Mucosa of rectum (tissue), 2 donors: ENCODE measurements at regions not wholly inside any gene's neighbourhood (a gene's known extent, or its start where the extent isn't known, plus 50 kb on each side); places are given as distances from the start of the nearest gene placed in this dataset.

ENCODE experiments used
- H3K27ac ChIP-seq, 2 donors: one replicate each; pipeline ENCODE4 v1.7.0; 2013; ENCODE audit warnings: inconsistent platforms in 2 of 2, low read depth in 2 of 2, low read length in 2 of 2
- H3K27me3 ChIP-seq, 2 donors: one replicate each; pipeline ENCODE4 v1.7.0; 2013; ENCODE audit warnings: low read length in 2 of 2; ENCODE audit not compliant: control insufficient read depth in 2 of 2, insufficient read depth in 2 of 2
- H3K36me3 ChIP-seq, 2 donors: one replicate each; pipeline ENCODE4 v1.7.0; 2013; ENCODE audit warnings: low read length in 2 of 2; ENCODE audit not compliant: control insufficient read depth in 2 of 2, insufficient read depth in 2 of 2
- H3K4me1 ChIP-seq, 2 donors: one replicate each; pipeline ENCODE4 v1.7.0; 2013; ENCODE audit warnings: low read length in 2 of 2, mild to moderate bottlenecking in 1 of 2; ENCODE audit not compliant: control insufficient read depth in 2 of 2, insufficient read depth in 2 of 2
- H3K4me3 ChIP-seq, 2 donors: one replicate each; pipeline ENCODE4 v1.7.0; 2013; ENCODE audit warnings: low read length in 2 of 2
- H3K9ac ChIP-seq, 2 donors: one replicate each; pipeline ENCODE4 v1.7.0; 2013; ENCODE audit warnings: low read length in 2 of 2, low read depth in 1 of 2, mild to moderate bottlenecking in 1 of 2
- H3K9me3 ChIP-seq, 2 donors: one replicate each; pipeline ENCODE4 v1.7.0; 2013; ENCODE audit warnings: low read length in 2 of 2; ENCODE audit not compliant: control insufficient read depth in 2 of 2
- donor health status: healthy.
- donor health status: Normal muscosa, but diverticular disease.

DNA sequence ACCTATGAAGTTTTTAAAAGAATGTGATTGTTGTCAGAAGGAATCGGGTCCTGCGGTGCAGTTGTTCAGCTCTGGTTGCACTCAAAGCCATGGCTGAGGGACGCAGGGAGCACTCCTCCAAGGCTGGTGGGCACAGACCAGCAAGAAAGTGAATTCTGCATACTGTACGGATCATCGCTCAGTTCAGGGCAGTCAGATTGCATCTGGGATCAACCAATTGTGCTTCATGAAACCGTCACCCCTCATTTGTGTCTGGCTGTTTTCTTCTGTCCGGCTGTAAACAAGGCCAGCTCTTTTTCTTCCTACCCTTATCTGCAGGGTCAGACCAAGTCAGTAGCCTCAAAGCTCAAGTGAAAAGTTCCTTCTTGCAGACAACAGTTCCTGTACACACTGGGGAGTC lies 478.3 kb downstream of the TFAP2A start:
- no peaks in the 10 kb centered on the region for H3K9me3 ChIP-seq
- no peak overlapping the region for H3K27ac ChIP-seq
- H3K9ac ChIP-seq = no peak overlapping the region
- H3K4me1 ChIP-seq = no peaks in the 10 kb centered on the region
- no peaks in the 10 kb centered on the region for H3K36me3 ChIP-seq
- H3K4me3 ChIP-seq = no peak overlapping the region
- no peaks in the 10 kb centered on the region for H3K27me3 ChIP-seq

DNA sequence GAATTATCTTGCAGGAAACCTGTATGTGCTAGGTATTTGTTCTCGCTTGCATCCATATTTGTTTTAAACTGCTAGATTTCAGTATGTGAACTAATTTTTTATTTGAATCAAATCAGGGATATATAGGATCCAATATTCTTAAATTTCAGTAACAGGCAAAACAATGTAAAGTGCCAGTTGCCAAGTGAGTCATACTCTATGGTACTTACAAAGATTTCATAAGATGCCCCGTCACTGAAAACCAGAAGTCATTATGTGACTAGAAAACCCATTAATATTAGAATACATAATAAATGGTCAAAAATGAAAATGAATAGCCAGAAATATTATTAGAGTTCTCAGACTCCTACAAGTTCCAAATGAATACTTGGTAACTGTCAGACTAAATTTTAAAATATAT lies 481.2 kb downstream of the TFAP2A start:
- Histone ChIP-seq H3K4me3 (no peak overlapping the region), H3K27me3 (no peaks in the 10 kb centered on the region), H3K4me1 (no peaks in the 10 kb centered on the region), H3K9ac (no peak overlapping the region), H3K36me3 (no peaks in the 10 kb centered on the region), H3K27ac (no peak overlapping the region), H3K9me3 (no peaks in the 10 kb centered on the region)

DNA sequence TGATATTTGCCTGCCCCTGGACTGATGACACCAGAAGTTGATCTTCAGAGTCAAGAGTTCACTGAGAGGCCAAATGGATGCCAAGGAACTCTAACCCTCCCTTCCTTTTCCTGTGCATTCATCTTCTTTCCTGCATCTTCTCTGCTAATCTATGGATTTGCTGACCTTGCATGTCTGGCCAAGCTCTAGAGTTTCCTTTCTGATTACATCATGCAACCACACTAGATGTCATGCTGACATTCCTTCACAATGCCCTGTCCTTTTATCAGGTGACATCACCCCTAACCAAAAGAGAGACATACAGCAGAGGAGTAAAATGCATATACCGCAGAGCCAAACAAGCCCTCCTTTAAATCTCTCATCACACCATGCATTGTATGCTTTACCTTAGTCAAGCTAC lies 487.6 kb downstream of the TFAP2A start:
- peaks cover 0 to 3% of the 10 kb centered on the region in 2 donors for H3K9me3 ChIP-seq
- no peaks in the 10 kb centered on the region for H3K4me1 ChIP-seq
- no peaks in the 10 kb centered on the region for H3K36me3 ChIP-seq
- no peak overlapping the region for H3K27ac ChIP-seq
- H3K4me3 ChIP-seq = no peak overlapping the region
- no peaks in the 10 kb centered on the region for H3K27me3 ChIP-seq
- no peak overlapping the region for H3K9ac ChIP-seq

DNA sequence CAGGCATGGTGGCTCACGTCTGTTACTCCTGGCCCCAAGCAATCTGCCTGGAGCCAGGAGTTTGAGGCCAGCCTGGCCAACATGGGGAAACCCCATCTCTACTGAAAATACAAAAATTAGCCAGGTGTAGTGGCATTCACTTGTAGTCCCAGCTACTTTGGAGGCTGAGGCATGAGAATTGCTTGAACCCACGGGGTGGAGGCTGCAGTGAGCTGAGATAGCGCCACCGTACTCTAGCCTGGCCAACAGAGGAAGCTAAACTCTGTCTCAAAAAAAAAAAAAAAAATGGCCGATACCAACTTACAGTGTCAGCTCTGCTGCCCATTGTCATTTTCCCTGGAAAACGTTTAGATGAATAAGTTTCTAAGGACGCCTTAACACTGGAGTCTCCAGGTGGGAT lies 489.9 kb downstream of the TFAP2A start:
- no peaks in the 10 kb centered on the region for H3K27me3 ChIP-seq
- no peak overlapping the region for H3K27ac ChIP-seq
- H3K4me3 ChIP-seq = no peak overlapping the region
- H3K9me3 ChIP-seq = peaks cover 0 to 3% of the 10 kb centered on the region in 2 donors
- no peak overlapping the region for H3K9ac ChIP-seq
- H3K4me1 ChIP-seq = no peaks in the 10 kb centered on the region
- H3K36me3 ChIP-seq = no peaks in the 10 kb centered on the region

DNA sequence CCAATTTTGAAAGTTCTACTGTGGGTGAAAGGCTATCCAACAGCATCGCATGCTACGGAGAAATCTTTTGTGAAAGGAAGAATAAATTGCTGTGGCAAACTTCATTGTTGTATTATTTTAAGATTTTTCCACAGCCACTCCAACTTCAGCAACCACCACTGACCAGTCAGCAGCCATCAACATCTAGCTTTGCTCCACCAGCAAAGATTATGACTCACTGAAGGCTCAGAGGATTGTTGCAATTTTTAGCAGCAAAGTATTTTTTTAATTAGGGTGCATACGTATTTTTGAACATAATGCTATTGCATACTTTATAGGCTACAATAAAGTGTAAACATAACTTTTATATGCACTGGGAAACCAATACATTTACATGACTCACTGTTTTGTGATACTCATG lies 493.5 kb downstream of the TFAP2A start:
- Histone ChIP-seq H3K9ac (no peak overlapping the region), H3K27ac (no peak overlapping the region), H3K9me3 (no peaks in the 10 kb centered on the region), H3K36me3 (no peaks in the 10 kb centered on the region), H3K4me3 (no peak overlapping the region), H3K27me3 (no peaks in the 10 kb centered on the region), H3K4me1 (no peaks in the 10 kb centered on the region)

DNA sequence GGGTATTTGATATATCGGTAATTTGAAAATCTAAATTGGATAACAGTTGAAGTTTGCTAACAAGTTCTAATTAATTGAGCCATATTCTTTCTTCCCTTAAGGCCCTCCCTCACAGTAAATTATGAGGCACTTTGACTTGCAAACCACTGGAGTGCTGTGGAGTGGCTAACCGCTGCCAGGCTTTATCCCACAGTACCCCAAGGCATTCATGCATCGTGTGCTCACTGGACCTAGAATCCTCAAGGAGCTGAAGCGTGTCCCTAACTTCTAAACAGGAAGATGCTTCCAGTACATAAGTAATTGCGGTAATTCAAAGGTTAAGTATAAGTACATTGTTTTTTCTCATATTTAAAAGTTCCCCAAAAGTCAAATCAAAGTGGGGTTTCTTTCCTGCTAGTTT lies 499.9 kb downstream of the TFAP2A start:
- Histone ChIP-seq H3K4me1 (no peaks in the 10 kb centered on the region), H3K9ac (no peak overlapping the region), H3K27ac (no peak overlapping the region), H3K36me3 (no peaks in the 10 kb centered on the region), H3K9me3 (no peaks in the 10 kb centered on the region), H3K4me3 (no peak overlapping the region), H3K27me3 (no peaks in the 10 kb centered on the region)

DNA sequence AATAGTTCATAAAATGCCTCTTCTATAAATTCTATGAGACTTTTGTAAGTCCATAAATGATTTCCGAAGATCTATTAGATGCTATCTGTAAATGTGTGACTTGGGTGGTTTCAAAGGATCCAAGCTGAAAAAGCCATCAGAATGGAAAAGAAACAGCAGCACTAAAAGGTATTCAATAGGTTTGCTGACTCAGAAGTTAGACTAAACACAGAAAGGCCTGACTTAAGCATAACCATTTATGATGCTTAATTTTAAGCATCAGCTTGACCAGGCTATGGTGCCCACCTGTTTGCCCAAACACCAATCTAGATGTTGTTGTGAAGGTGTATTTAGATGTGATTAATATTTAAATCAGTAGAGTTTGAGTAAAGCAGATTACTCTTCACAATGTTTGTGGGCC lies 513.5 kb downstream of the TFAP2A start:
- H3K36me3 ChIP-seq = no peaks in the 10 kb centered on the region
- no peaks in the 10 kb centered on the region for H3K27me3 ChIP-seq
- H3K27ac ChIP-seq = no peak overlapping the region
- no peaks in the 10 kb centered on the region for H3K9me3 ChIP-seq
- no peaks in the 10 kb centered on the region for H3K4me1 ChIP-seq
- H3K4me3 ChIP-seq = no peak overlapping the region
- H3K9ac ChIP-seq = no peak overlapping the region

DNA sequence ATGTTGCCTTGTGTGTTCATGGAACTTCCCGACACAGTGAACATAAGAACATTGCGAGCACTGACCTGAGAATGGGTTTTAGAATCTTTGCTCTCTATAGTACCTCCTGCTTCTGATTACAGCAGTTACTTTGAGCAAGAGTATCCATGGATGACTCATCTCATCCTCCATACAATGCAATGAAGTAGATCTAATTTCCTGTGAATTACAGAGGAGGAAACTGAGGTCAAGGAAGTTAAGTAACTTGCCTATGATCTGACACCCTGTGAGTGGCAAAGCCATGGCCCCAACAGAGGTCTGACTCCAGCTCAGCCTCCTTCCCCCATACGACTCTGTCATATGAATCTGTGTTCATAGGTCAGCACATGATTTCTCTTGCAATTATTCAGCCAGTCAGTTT lies 518.1 kb downstream of the TFAP2A start:
- Histone ChIP-seq H3K9ac (no peak overlapping the region), H3K36me3 (no peaks in the 10 kb centered on the region), H3K27me3 (no peaks in the 10 kb centered on the region), H3K27ac (no peak overlapping the region), H3K4me1 (no peaks in the 10 kb centered on the region), H3K9me3 (no peaks in the 10 kb centered on the region), H3K4me3 (no peak overlapping the region)

DNA sequence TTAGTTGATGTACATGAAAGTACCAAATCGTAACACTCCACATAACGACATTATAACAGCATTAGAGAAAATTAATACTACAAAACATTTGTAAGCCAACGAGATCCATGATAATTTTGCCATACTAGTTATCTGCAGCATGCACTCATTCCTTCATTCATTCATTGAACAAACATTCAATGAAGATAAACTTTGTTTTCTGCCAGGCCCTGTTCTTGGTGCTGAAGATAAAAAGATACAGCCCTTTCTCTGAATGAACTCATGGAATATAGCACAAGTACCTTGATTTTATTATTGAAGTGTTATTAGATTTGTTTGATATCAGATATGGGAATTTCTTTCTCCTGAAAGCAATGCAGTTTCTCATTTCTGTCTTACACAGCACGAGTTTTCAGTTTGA lies 524.0 kb downstream of the TFAP2A start:
- Histone ChIP-seq H3K27me3 (no peaks in the 10 kb centered on the region), H3K9me3 (no peaks in the 10 kb centered on the region), H3K36me3 (no peaks in the 10 kb centered on the region), H3K4me1 (no peaks in the 10 kb centered on the region), H3K27ac (no peak overlapping the region), H3K9ac (no peak overlapping the region), H3K4me3 (no peak overlapping the region)

DNA sequence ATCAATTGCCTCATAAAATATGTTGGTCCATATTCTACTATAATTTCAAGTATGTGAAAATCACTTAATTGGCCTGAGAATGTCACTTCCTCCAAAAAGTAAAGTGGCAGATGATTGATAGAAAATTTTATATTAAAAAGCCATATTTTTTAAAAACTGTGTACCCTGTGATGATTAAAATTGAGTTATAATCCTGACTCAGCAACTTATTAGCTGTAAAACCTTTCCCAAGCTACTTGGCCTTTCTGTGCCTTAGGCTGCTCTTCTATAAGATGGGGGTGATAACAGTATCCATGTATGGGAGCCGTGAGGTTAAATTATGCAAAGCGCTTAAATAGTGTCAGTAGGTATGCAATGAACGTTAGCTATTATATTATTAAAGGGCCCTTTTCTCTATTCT lies 524.4 kb downstream of the TFAP2A start:
- Histone ChIP-seq H3K4me1 (no peaks in the 10 kb centered on the region), H3K9me3 (no peaks in the 10 kb centered on the region), H3K27ac (no peak overlapping the region), H3K36me3 (no peaks in the 10 kb centered on the region), H3K9ac (no peak overlapping the region), H3K4me3 (no peak overlapping the region), H3K27me3 (no peaks in the 10 kb centered on the region)

DNA sequence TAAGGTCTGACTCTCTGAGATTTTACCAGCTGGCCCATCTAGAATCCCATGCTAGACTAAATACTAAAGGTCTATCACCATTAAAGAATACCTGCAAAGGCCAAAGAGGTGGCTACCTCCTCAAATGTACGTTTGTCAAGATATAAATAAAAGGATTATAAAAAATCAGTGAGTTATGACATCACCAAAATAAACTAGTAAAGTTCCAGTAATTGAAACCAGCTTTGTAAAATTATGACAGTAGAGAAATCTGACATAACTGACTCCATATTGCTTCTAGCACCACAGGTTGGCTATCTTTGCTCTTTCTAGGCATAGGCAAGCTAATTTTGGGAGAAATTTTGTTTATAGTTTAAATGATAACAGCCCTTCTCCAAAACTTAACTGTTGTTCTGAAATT lies 536.3 kb downstream of the TFAP2A start:
- Histone ChIP-seq H3K27me3 (no peaks in the 10 kb centered on the region), H3K4me3 (no peak overlapping the region), H3K4me1 (no peaks in the 10 kb centered on the region), H3K27ac (no peak overlapping the region), H3K36me3 (no peaks in the 10 kb centered on the region), H3K9me3 (no peaks in the 10 kb centered on the region), H3K9ac (no peak overlapping the region)
